ENCODE measurements at regions not wholly inside any gene's neighbourhood (a gene's known extent, or its start where the extent isn't known, plus 50 kb on each side); places are given as distances from the start of the nearest gene placed in this dataset.

- TF ChIP-seq CTCF (IDR thresholded peaks at IDR 0.05 in 8 of 11, conservative IDR thresholded peaks at IDR 0.05 in 3 of 11) (no peak), POLR2AphosphoS5 (IDR thresholded peaks at IDR 0.05) (no peak), POLR2A (IDR thresholded peaks at IDR 0.05) (no peak)
Observed at GRCh38 chr10:4141471-4141870, 356.5 kb upstream of the KLF6 start.
